ENCODE measurements at regions not wholly inside any gene's neighbourhood (a gene's known extent, or its start where the extent isn't known, plus 50 kb on each side); places are given as distances from the start of the nearest gene placed in this dataset.

DNA sequence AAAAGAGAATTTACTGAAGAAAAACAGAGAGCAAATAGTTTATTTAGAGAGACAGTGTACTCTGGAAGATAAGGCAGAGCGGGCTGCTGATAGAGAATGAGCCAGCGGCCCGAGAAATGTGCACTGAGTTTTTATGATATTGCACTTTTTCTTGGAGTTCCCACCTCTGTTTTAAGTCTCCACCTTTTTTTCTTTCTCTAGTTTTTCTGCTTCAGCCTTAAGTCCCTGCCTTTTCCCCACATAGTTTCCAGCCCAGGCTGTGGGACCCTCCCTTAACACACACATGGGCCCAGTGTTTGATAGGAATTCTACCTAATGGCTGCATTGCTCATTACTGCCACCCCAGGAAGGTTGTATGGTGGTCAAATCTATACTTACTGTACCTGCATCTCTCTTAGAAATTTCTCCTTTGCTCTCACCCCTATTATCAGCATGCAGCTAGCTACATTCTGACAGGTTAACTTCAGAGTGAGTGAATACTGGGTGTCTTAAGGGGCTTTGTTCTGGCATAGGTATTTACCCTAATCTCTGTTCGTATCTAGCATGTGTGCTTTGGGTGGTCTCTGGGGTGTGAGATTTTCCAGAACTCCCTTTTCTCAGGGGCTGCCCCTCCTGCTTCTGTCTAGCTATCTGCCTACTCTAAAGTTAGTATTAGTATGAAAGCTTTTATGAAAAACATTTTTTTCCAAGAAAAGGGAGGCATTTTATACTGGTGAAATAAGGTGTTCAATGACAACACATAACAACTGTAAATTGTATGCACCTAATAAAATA is 127.3 kb upstream of the TOP3B start:
- no peak for ATAC-seq
- intact Hi-C loops (cut with DNase I) = no loop called here
- DNase-seq (ENCODE audit: missing footprints) = no peak

DNA sequence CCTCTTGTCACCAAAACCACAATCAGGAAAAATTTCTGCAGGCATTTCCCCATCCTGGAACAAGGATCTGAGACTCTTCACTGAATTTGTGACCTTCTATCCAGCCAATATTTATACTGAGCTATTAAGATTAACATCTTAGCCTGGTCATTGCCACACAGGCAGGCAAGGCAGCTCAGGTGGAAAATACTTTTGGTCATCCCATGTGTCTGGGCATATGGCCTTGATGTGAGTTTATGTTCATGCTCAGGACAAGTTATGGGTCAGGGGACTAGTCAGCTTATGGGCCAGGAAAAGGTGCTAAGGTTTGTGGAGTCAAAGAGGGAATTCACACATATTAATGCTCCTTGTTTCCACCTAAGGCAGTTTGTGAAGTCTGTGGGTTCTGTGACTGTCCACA is 124.3 kb upstream of the TOP3B start:
- ATAC-seq (no peak), DNase-seq (ENCODE audit: missing footprints) (no peak)
- intact Hi-C loops (cut with DNase I) = no loop called here

DNA sequence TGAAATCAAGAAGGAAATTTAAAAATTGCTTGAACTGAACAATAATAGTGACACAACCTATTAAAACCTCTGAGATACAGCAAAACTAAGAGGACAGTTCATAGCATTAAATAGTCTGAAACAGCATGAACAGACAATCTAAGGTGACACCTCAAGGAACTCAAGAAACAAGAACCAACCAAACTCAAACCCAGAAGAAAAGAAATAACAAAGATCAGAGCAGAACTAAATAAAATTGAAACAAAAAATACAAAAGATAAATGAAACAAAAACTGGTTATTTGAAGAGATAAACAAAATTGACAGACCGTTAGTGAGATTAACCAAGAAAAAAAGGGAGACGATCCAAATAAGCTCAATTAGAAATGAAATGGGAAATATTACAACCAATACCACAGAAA is 122.8 kb upstream of the TOP3B start:
- intact Hi-C loops (cut with DNase I) = no loop called here
- DNase-seq (ENCODE audit: missing footprints) (no peak), ATAC-seq (no peak)

DNA sequence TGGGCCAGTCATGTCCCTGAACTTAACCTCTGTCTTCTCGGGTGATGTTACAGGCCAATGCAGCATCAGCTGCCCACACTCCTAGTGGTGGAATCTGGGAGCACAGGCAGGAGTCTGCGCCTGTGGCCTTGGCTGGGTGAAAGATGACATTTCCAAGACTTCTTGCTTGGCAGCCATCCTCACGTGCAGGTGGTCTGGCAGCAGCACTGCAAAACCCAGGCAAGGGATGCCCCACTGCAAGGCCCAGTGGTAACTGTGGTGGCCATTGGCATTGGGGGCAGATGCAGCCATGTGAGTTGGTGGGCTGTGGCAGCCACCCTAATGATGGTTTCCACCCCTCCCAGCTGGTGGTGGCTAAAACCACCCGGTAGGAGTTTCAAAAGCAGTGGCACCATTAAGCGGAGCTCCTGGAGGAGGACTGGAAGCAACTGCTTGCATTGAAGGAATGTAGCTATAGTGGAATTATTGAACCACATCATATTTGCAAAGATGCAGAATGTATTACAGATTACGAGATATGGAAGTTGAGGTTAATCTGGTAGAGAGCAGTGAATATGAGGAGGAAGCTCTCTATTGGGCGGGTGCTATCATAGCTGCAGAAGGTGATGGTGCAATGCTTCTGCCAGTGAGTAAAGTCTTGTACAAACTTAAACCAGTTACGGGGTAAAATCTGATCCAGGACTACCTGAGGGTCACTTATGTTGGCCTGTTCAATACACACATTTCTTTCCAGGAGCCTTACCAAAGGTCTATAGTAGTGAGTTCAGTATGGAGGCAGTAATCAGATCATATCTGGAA is 120.7 kb upstream of the TOP3B start:
- DNase-seq (ENCODE audit: missing footprints) (no peak), ATAC-seq (no peak)
- intact Hi-C loops (cut with DNase I) = no loop called here

DNA sequence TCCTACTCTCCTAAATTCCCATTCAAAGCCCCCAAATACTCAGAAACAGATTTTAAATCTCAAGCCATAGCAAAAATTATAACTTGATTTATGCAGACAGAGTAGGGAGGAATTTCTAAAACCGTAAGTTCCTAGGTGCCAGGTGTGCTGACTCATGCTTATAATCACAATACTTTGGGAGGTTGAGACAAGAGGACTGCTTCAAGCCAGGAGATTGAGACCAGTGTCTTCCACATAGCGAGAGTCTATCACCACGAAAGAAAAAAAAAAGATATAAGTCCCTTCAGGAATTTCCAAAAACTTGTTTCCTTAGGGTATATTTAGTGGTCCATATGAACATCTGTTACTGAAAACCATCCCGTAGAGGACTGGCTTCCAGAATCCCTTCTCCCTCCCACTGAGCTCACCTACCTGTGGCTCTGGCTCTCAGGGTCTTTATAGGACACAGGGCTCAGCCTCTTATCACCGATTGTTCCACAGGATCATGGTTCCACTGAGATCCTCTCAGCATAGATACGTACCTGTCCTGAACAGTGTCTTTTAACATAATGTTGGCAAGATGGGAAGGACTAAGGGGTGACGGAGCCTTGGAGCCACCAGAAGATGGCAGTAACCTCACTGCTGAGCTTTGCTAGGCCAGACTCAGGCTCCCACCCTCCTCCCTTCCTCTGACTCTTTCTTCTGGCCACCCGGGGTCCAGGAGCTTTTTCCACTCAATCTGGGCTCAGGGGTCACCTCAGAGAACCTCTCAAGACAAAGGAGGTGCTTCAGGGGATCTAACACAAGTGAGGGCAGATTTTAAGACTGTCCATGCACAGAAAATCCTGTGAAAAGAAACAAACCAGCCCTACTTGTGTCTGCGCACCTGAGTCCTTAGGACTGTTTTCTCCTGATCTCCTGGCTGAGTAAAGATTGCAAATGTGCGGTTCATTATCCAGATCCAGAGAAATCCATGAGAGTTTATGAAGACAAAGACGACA is 117.5 kb upstream of the TOP3B start:
- DNase-seq (ENCODE audit: missing footprints) = no peak
- ATAC-seq = no peak
- intact Hi-C loops (cut with DNase I) = no loop called here

DNA sequence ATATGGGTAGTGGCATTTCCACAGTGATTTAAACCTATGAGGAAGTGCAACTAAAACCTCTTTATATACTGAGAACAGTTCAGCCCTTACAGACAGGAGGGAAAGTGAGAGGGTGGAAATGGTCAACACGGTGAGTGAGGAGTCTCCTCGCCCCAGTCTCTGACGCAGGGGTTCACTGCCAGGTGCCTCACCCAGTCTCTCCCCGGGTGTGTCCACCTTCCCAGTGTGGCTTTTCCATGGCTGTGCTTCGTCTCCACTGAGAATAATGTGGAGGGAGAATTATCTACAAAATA is 116.6 kb upstream of the TOP3B start:
- ATAC-seq (no peak), DNase-seq (ENCODE audit: missing footprints) (no peak)
- intact Hi-C loops (cut with DNase I) = no loop called here

DNA sequence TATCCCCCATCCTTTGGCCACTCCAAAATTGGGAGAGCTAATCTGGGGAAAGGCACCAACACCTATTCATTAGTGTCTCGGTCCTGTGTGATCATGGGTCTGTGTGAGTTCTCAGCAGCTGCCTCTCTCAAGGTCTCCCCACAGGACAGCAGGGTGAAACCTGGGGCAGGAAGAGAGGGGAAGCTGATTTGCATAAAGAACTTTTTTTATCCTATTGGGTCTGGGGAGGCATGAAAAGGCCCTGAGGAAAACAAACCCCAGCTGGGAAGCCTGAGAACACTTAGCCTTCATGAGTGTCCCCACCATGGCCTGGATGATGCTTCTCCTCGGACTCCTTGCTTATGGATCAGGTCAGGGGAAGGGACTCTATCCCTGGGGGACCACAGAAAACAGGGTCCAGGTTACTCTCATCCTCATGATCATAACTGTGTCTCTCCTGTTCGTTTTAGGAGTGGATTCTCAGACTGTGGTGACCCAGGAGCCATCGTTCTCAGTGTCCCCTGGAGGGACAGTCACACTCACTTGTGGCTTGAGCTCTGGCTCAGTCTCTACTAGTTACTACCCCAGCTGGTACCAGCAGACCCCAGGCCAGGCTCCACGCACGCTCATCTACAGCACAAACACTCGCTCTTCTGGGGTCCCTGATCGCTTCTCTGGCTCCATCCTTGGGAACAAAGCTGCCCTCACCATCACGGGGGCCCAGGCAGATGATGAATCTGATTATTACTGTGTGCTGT is 116.0 kb upstream of the TOP3B start:
- ATAC-seq (no peak), DNase-seq (ENCODE audit: missing footprints) (no peak)
- intact Hi-C loops (cut with DNase I) = no loop called here

DNA sequence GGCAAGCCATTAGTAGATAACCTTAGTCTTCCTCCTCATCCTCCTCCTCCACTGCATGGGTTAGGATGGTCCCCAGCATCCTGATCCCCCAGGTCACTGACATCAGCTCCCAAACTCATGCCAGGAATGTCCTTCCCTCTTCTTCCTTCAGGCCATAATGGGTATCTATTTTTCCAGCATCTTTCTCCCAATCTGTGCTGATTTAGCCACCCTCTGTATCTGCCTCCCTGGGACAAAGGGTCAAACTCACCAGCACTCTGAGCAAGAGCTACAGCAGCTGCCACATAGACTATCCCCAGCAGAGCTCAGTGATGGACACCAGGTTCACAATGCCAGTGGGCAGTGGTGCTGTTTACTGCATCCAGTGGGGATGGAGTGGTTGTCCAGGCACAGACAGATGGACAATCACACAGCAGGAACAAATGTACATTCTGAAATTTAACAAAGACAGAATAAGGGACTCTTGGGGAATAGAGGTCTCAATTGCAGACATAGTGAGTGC is 115.2 kb upstream of the TOP3B start:
- ATAC-seq = no peak
- DNase-seq (ENCODE audit: missing footprints) = no peak
- intact Hi-C loops (cut with DNase I) = no loop called here

DNA sequence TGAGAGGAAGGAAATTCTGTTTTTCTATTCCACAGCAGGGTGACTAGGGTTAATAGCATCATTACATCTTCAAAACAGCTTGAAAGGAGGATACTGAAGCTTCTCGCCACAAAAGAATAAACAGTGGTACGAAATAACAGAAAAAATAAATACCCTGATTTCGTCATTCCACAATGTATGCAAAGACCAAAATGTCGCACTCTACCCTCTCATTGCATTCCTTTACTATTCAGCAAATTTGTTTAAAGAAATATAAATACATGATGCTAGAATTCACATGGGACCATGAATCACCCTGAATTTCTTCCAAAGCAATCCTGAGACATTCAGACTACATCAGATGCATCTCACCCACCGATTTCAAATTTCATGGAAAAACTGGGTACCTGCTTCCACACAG is 112.3 kb upstream of the TOP3B start:
- intact Hi-C loops (cut with DNase I) = no loop called here
- no peak for ATAC-seq

DNA sequence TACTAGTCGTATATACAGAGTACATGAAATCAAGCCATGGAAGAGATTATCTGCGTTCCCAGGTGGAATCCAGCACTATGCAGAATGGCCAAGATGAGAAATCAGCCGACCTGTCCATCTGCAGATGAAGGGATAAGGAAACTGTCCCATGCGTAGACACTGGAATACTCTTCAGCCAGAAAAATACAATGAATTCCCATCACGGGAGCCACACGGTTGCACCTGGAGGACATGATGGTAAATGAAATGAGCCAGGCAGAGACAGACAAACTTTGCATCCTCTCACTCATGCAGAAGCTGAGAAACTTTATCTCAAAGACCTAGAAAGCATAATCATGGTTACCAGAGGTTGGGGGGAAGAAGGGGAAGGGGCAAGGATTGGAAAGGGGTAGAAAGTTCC is 111.9 kb upstream of the TOP3B start:
- no peak for ATAC-seq
- no peak for DNase-seq (ENCODE audit: missing footprints)
- intact Hi-C loops (cut with DNase I) = no loop called here

More for the DNA sequence above, 112.3 kb upstream of the TOP3B start:
- DNase-seq (ENCODE audit: missing footprints) = no peak

DNA sequence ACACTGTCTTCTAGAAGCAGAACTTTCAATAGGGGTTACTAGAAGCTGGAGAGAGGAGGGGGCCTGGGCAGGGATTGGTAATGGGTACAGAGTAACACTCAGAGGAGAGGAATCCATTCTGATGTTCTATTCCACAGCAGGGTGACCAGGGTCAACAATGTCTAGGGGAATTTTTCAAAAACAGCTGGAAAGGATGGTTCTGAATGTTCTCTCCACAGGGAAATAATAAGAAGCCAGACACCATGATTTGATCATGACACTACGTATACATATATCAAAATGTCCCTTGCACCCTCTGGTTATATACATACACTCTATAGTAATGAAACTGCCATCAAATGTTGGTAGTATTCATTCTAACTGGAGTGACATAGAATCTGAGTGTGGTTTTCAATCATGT is 111.2 kb upstream of the TOP3B start:
- ATAC-seq (no peak), DNase-seq (ENCODE audit: missing footprints) (no peak)
- intact Hi-C loops (cut with DNase I) = no loop called here

DNA sequence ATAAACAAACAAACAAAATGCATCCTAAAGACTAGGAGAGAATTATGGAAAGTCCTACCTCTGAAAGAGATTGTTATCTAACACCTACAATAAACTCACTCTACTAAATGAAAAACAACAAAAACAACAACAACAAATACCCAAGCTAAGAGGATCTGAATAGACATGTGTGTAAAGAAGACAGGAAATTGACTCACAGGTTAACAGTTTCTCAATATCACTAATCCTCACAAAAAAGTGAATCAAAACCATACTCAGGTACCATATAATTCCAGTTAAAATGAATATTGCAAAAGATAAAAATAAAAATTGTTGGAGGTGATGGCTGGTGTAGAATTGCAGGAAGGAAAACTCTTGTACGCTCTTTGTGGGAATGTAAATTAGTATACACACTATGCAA is 110.4 kb upstream of the TOP3B start:
- intact Hi-C loops (cut with DNase I) = no loop called here
- DNase-seq (ENCODE audit: missing footprints) (no peak), ATAC-seq (no peak)

DNA sequence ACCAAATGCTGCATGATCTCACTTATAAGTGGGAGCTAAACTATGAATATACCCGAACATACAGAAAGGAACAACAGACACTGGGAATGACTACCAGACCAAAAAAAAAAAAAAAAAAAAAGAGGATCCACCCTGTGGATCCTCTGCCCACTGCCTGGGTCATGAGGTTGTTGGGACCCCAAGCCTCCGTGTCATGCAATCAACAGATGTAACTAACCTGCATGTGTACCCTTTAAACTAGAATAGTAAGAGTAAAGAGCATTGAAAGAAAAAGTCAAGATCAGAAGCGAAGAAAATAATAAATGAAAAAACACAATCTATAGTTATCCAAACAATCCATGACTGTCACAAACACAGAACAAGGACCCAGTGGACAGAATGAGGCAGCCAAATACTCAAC is 109.5 kb upstream of the TOP3B start:
- DNase-seq (ENCODE audit: missing footprints) (no peak), ATAC-seq (no peak)
- intact Hi-C loops (cut with DNase I) = no loop called here

DNA sequence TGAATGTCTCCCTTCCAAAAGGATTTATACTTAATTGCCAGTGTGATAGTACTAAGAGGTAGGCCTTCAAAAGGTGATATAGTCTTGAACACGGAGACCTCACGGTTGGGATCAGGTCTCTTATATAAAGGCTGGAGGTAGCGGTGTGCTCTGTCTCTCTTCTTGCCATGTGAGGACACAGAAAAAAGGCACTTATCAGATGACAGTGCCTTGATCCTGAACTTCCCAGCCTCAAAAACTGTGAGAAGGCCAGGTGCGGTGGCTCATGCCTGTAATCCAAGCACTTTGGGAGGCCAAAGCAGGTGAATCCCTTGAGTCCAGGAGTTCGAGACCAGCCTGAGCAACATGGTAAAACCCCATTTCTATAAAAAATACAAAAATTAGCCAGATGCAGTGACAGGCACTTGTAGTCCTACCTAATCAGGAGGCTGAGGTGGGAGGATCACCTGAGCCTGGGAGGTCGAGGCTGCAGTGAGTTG is 108.9 kb upstream of the TOP3B start:
- ATAC-seq (no peak), DNase-seq (ENCODE audit: missing footprints) (no peak)
- intact Hi-C loops (cut with DNase I) = no loop called here

DNA sequence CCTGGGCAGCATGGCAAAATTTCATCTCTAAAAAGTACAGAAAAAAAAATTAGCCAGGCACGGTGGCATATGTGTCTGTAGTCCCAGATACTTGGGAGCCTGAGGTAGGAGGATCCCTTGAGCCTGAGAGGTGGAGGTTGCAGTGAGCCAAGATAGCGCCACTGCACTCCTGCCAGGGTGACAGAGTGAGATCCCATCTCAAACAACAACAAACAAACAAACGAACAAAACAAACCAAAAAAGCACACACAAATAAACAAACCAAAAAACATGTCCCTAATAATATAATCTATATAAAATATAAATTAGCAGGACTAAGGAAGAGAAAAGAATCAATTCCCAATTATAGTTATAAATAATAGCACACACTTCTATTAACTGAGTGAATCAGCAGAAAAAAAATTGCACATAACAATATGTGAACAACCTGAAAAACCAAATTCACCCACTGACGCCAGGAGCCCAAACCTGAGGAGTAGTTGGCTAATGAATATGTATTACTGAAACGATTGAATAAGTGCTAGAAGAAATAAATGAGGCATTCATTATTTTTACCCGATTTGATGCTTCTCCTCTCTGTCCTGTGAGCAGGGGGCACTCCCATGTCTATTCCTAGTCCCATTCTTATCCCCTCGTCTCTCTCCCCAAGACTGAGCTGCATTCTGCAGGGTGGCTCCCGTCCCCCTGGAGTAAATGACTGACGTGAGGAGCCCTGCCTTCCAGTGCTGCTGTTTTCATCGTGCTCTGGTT is 108.2 kb upstream of the TOP3B start:
- no peak for DNase-seq (ENCODE audit: missing footprints)
- intact Hi-C loops (cut with DNase I) = no loop called here
- ATAC-seq = no peak

DNA sequence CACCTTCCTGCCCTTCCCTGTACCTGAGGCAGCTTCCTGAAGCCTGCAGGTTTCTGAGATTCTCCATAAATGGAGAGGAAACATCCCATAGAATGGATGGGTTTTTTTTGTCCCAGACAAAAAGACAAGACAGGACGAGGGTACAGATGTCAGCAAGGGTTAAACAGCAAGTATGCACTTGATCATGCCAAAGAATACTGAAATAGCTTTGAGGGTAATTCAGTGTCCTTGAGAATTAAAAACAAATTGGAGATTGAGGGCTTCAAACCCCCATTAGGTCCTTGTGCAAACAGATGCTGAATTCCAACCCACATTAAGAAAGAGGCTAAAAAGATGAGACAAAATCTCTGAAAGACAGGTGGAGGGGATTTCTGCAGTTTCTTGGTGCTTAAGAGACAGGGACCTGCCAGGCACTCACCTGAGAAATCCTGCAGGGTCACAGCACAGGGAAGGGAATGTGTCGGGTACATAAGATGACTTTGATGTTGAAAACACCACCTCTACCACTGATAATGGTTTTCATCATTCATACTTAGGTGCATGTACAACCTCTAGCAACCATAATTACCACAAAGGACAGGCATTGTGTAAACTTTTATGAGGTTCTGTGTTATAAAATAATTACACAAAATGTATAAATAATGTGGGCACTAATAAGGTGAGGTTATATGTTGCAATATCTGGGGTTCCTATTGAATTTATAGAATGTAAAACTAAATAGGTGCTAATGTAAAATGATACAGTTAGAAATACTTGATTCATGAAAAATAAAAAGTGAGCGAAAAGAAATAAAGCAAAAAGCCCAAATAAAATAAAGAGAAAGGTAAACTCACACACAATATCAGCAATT is 107.1 kb upstream of the TOP3B start:
- ATAC-seq = no peak
- intact Hi-C loops (cut with DNase I) = no loop called here

More for the DNA sequence above, 107.1 kb upstream of the TOP3B start:
- no peak for DNase-seq (ENCODE audit: missing footprints)
